SKM-1 treated with dmso at 0.1 percent for 144 hours (cell line): ENCODE measurements at regions not wholly inside any gene's neighbourhood (a gene's known extent, or its start where the extent isn't known, plus 50 kb on each side); places are given as distances from the start of the nearest gene placed in this dataset.

ENCODE experiments used
- DNase-seq: peaks from one replicate; lab custom pipeline; 2025; ENCODE audit not compliant: unreplicated experiment; lab: John Stamatoyannopoulos, UW

DNA sequence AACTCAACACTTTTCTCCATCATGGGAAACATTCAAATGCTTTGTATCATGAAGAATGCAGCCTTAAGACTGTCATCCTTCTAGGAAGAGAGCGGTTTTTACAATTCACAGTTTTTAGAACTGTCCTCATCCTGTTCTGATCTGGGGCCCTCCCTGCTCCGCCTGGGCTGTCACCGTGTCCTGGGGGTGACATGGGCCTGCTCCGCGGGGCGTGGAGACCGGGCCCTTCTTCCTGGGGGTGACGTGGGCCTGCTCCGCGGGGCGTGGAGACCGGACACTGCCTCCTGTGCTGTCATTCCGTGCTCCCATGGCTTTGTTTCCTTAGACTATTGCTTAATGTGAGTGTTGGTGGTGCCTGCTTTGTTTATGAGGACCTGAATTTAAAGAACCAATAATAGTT, 122.8 kb downstream of the TMEM18 start:
- no peak for DNase-seq

- DNase-seq: no peak
Observed at GRCh38 chr2:552906-553305, 124.3 kb downstream of the TMEM18 start.

- DNase-seq: no peak
Observed at GRCh38 chr2:551621-552020, 125.6 kb downstream of the TMEM18 start.

- no peak for DNase-seq
Observed at GRCh38 chr2:550860-551567, 126.2 kb downstream of the TMEM18 start.

DNA sequence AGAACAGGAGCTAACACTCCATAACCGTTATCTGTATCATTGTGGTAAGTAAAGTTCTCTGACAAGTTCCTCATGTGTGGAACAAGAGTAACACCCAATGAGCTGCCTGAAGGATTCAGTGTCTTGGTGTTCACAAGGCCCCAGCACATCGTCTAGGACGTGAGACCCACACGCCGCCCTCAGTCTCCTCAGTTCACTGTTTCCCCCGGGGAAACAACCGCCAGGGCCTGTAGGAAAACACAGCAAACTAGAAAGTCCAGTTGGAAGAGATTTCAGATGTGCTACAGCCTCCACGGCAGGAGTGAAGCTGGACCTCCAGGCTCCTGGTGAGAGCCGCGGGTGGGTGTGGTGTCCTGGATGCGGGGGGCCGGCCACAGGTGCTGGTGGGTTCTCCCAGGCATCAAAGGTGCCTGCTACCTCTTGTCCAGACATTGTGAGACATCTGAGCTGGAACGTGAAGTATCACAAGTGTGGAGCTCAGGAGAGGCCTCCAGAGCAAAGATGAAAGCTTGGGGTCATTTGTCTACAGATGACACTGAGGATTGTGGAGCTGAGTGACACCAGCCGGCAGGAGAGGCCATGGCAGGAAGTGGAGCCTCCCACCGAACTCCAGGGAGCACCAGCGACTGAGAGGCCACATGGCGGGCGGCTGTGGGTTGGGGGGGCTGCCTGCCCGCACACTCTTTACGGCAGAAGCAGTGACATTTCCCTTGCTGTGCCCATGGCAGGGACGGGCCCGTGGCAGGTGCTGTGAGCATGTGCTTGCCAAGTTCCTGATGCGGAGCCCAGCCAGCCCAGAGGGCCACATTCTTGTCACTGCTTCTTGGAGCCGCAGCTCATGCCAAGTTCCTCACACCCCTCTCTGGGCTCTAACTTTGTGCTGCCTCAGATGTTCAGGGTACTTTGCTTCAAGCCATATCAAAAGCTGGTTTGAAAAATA, 131.2 kb downstream of the TMEM18 start:
- DNase-seq: no peak

- DNase-seq: no peak
Observed at GRCh38 chr2:545228-545627, 132.0 kb downstream of the TMEM18 start.

DNA sequence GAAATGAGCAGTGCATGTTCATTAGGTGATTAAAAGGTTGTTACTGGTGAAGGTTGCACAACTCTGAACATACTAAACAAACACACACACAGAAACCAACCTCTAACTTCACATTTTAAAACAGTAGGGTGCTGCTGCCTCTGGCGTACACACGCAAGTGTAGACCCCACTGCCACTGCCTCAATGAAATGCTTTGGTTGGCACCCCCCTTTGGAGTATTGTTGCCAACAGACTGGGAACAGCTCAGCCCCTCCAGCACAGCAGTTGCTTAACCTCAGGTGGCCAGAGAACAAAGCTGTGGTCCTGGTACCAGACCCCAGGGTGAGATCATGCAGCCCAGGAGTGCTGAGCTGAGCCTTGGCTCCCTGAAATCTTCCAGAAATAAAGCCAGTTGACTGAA, 138.6 kb downstream of the TMEM18 start:
- no peak for DNase-seq

- no peak for DNase-seq
Observed at GRCh38 chr2:535222-535621, 142.0 kb downstream of the TMEM18 start.

GRCh38 chr2:529852-530251, 147.4 kb downstream of the TMEM18 start:
- DNase-seq: no peak

GRCh38 chr2:529424-529823, 147.8 kb downstream of the TMEM18 start:
- no peak for DNase-seq

DNA sequence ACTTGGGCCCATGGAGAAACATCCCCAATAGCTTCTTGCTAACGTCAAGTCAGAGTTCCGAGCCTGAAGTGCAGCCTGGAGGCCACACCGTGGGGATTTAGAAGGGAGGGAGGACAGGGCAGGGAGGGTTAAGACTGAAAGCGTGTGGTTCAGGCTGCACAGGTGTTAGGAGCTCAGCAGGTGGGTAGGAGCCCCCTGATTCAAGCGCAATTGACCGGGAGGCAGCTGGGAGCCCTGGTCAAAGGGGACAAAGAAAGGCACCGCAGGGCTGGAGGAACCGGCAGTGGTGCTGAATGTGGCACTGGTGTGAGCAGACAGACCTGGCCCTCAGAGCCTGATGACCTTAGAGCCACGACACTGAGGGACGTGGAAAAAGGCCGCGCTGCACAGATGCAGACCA, 149.6 kb downstream of the TMEM18 start:
- no peak for DNase-seq

DNA sequence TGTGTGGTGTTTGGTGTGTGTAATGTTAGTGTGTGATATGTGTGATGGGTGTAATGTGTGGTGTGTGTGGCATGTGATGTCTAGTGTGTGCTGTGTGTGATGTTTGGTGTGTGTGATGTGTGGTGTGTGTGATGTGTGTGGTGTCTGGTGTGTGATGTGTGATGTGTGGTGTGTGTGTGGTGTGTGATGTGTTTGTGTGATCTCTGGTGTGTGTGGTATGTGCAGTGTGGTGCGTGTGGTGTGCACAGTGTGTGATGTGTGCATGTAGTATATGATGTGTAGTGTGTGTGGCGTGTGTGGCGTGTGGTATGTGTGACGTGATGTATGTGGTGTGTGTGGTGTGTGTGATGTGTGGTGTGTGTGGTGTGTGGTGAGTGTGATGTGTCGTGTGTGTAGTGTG, 150.3 kb downstream of the TMEM18 start:
- no peak for DNase-seq

- no peak for DNase-seq
Observed at GRCh38 chr2:525611-526010, 151.6 kb downstream of the TMEM18 start.

DNA sequence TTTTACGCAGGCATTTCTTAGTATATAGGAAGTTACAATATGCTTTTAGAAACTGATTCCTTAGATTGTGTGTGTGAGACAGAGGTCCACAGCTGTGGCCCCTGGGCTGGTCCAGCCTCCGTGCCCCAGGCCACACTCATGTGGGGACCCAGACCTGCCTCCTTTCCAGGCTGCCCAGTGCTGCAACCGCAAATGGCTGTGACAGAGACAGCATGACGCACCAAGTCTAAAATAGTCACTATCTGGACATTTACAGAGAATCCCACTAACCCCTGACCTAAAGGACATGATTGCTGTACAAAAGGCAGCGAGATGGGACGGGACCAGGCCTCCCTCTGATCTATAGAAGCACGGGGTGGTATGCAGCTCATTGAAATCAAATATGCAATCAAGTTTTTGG, 152.2 kb downstream of the TMEM18 start:
- DNase-seq: no peak

GRCh38 chr2:524442-524841, 152.8 kb downstream of the TMEM18 start:
- DNase-seq: no peak

DNA sequence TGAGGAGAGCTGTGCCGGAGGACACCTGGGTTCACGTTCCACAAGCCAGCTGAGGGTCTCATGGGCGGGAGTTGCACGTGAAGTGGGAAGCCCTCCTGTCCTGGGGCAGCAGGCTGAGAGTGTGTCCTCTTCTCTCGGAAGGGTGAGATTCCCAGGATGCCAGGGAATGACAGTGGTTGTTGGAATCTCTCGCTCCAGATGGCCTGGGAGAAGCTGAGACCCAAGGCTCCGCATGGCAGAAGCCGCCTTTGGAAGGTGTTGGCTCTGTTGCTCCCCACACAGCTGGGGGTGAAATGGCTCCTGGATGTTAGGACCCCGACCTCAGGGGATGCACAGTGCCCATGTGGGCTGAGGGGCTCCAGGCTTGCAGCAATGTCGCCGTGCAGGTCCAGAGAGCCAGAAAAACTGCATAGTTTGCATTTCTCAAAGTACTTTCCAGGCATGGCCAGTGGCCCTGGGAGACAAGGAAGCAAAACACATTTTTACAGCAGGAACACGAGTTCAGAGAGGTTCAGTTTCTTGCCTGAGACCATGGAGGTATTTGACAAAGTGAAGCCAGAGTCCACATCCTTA, 153.4 kb downstream of the TMEM18 start:
- no peak for DNase-seq

- DNase-seq: no peak
Observed at GRCh38 chr2:522776-523175, 154.4 kb downstream of the TMEM18 start.

- no peak for DNase-seq
Observed at GRCh38 chr2:521853-522530, 155.2 kb downstream of the TMEM18 start.

GRCh38 chr2:520663-521340, 156.4 kb downstream of the TMEM18 start:
- no peak for DNase-seq

GRCh38 chr2:516944-517343, 160.3 kb downstream of the TMEM18 start:
- DNase-seq: no peak

DNA sequence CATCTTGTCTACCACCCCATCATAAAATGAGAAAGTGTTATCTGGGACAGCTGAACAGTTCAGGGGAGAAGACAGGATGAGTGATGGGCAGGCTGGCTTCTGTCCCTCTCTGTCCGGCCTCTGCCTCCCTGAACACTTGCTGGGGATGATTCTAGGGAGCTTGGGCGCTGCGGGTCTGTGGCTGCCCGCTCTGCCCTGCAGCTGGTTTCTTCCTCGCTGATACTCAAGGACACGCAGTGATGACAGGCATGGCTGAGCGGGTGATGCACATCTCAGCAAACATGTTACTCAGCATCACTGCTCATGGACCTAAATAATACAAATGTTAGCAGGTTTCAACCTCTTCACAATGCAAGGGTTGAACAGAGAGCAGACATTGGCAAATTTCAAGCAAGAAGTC, 161.1 kb downstream of the TMEM18 start:
- DNase-seq: no peak
